ENCODE measurements at regions not wholly inside any gene's neighbourhood (a gene's known extent, or its start where the extent isn't known, plus 50 kb on each side); places are given as distances from the start of the nearest gene placed in this dataset.

DNA sequence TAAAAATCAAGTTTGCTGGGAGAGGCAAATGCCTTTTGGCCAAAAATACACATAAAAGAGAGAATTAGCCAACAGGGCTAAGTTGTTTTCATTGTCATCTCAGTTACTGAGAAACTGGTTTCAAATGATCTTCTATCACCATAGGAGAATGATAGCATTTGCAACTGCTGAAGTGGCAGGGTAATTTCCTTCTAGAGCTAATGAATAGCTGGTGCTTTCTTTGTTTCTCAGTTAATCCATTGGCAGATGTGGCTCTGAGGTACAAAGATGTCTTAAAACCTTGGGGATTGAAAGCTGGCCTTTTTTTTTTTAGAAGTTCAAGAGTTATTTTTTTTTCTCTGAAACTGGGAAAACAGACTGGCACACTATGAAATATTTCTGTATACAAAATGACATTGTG lies 332.7 kb upstream of the KLF12 start:
- Histone ChIP-seq H3K27ac (ENCODE audit: low read length) (no peak overlapping the region), H3K4me1 (ENCODE audit: control insufficient read depth, insufficient read depth, low read length) (no peaks in the 10 kb centered on the region), H3K27me3 (ENCODE audit: control insufficient read depth, insufficient read depth, low read length) (no peaks in the 10 kb centered on the region), H3K4me3 (ENCODE audit: low read depth in 2 of 2, low read length in 2 of 2) (no peak overlapping the region), H3K9me3 (ENCODE audit: control insufficient read depth, insufficient read depth, low read depth, low read length) (no peaks in the 10 kb centered on the region), H3K36me3 (ENCODE audit: control insufficient read depth, insufficient read depth, low read length) (no peaks in the 10 kb centered on the region)
- no TSS peak for BruUV-seq (replicated peaks)
- intact Hi-C loops (cut with micrococcal nuclease; ENCODE audit: unreplicated experiment) (no loop called here), in situ Hi-C loops (cut with HindIII; ENCODE audit: low pct_unique_long_range_greater_than_20kb, low sequenced_read_pairs) (no loop called here)
- POLR2A ChIA-PET, result no interaction called here
- CTCF ChIA-PET, result no interaction called here
- ATAC-seq (no peak), DNase-seq (ENCODE audit: low read depth, low spot score) (no peak)
- TF ChIP-seq, protein P1, sequence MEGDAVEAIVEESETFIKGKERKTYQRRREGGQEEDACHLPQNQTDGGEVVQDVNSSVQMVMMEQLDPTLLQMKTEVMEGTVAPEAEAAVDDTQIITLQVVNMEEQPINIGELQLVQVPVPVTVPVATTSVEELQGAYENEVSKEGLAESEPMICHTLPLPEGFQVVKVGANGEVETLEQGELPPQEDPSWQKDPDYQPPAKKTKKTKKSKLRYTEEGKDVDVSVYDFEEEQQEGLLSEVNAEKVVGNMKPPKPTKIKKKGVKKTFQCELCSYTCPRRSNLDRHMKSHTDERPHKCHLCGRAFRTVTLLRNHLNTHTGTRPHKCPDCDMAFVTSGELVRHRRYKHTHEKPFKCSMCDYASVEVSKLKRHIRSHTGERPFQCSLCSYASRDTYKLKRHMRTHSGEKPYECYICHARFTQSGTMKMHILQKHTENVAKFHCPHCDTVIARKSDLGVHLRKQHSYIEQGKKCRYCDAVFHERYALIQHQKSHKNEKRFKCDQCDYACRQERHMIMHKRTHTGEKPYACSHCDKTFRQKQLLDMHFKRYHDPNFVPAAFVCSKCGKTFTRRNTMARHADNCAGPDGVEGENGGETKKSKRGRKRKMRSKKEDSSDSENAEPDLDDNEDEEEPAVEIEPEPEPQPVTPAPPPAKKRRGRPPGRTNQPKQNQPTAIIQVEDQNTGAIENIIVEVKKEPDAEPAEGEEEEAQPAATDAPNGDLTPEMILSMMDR (IDR thresholded peaks at IDR 0.05), result no peak
- TF ChIP-seq SIN3A (IDR thresholded peaks at IDR 0.05; ENCODE audit: borderline replicate concordance, insufficient read depth, low read depth, low read length), result no peak
- TF ChIP-seq, protein P2, sequence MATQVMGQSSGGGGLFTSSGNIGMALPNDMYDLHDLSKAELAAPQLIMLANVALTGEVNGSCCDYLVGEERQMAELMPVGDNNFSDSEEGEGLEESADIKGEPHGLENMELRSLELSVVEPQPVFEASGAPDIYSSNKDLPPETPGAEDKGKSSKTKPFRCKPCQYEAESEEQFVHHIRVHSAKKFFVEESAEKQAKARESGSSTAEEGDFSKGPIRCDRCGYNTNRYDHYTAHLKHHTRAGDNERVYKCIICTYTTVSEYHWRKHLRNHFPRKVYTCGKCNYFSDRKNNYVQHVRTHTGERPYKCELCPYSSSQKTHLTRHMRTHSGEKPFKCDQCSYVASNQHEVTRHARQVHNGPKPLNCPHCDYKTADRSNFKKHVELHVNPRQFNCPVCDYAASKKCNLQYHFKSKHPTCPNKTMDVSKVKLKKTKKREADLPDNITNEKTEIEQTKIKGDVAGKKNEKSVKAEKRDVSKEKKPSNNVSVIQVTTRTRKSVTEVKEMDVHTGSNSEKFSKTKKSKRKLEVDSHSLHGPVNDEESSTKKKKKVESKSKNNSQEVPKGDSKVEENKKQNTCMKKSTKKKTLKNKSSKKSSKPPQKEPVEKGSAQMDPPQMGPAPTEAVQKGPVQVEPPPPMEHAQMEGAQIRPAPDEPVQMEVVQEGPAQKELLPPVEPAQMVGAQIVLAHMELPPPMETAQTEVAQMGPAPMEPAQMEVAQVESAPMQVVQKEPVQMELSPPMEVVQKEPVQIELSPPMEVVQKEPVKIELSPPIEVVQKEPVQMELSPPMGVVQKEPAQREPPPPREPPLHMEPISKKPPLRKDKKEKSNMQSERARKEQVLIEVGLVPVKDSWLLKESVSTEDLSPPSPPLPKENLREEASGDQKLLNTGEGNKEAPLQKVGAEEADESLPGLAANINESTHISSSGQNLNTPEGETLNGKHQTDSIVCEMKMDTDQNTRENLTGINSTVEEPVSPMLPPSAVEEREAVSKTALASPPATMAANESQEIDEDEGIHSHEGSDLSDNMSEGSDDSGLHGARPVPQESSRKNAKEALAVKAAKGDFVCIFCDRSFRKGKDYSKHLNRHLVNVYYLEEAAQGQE (IDR thresholded peaks at IDR 0.05; ENCODE audit: insufficient read depth in 1 of 2, low read depth in 2 of 2, low read length in 1 of 2), result no peak
- no peak for TF ChIP-seq POLR2AphosphoS5 (IDR thresholded peaks at IDR 0.05; ENCODE audit: low read depth, low read length)
- TF ChIP-seq TCF7L2 (IDR thresholded peaks at IDR 0.05; ENCODE audit: low read depth, low read length), result no peak

DNA sequence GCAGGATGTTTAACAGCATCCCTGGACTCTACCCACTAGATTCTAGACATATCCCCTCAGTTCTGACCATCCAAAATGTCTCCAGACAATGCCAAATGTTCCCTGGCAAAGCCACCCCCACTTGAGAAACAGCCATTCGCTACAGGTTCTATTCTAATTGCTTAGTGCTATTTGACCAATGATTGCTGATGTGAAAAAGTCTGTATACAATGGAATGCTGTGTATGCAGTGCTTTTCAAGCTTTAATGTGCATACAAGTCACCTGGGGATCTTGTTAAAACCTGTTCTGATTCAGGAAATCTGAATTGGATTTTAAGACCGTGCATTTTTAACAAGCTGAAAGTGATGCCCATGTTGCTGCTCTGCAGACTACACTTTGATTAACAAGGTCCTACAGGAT lies 331.8 kb upstream of the KLF12 start:
- H3K9me3 ChIP-seq (ENCODE audit: control insufficient read depth, insufficient read depth, low read depth, low read length), result no peaks in the 10 kb centered on the region
- no peak overlapping the region for H3K4me3 ChIP-seq (ENCODE audit: low read depth in 2 of 2, low read length in 2 of 2)
- H3K27ac ChIP-seq (ENCODE audit: low read length), result no peak overlapping the region
- DNase-seq (ENCODE audit: low read depth, low spot score) (no peak), ATAC-seq (no peak)
- BruUV-seq (replicated peaks), result no TSS peak
- no peaks in the 10 kb centered on the region for H3K36me3 ChIP-seq (ENCODE audit: control insufficient read depth, insufficient read depth, low read length)
- in situ Hi-C loops (cut with HindIII; ENCODE audit: low pct_unique_long_range_greater_than_20kb, low sequenced_read_pairs) (no loop called here), intact Hi-C loops (cut with micrococcal nuclease; ENCODE audit: unreplicated experiment) (no loop called here)
- H3K27me3 ChIP-seq (ENCODE audit: control insufficient read depth, insufficient read depth, low read length), result no peaks in the 10 kb centered on the region
- no peaks in the 10 kb centered on the region for H3K4me1 ChIP-seq (ENCODE audit: control insufficient read depth, insufficient read depth, low read length)
- ChIA-PET POLR2A (no interaction called here), CTCF (no interaction called here)
- TF ChIP-seq SIN3A (IDR thresholded peaks at IDR 0.05; ENCODE audit: borderline replicate concordance, insufficient read depth, low read depth, low read length) (no peak), TCF7L2 (IDR thresholded peaks at IDR 0.05; ENCODE audit: low read depth, low read length) (no peak), POLR2AphosphoS5 (IDR thresholded peaks at IDR 0.05; ENCODE audit: low read depth, low read length) (no peak)
- TF ChIP-seq, protein P1 (IDR thresholded peaks at IDR 0.05), result no peak
- TF ChIP-seq, protein P2 (IDR thresholded peaks at IDR 0.05; ENCODE audit: insufficient read depth in 1 of 2, low read depth in 2 of 2, low read length in 1 of 2), result no peak

Measured in Panc1 (cell line).